Dermis blood vessel endothelial cell (primary cell): ENCODE measurements at regions not wholly inside any gene's neighbourhood (a gene's known extent, or its start where the extent isn't known, plus 50 kb on each side); places are given as distances from the start of the nearest gene placed in this dataset.
"Not testable (repeated sequence)": the region's sequence is repeated elsewhere in the genome, so short reads cannot be mapped to it uniquely, and the experiment has no call there.

Experiments used
- DNase-seq: peaks from one replicate; pipeline ENCODE4 v3.0.0; 2010

DNA sequence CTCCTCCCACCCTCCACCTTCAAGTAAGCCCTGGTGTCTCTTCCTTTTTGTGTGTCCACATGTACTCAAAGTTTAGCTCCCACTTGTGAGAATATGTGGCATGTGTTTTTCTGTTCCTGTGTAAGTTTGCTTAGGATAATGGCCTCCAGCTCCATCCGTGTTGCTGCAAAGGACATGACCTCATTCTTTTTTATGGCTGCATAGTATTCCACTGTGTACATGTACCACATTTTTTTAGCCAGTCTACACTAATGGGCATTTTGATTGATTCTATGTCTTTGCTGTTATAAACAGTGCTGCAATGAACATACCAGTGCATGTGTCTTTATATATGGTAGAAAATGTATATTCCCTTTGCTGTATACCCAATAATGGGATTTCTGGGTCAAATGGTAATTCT is 710.9 kb downstream of the CCSER2 start:
- DNase-seq, result no peak

DNA sequence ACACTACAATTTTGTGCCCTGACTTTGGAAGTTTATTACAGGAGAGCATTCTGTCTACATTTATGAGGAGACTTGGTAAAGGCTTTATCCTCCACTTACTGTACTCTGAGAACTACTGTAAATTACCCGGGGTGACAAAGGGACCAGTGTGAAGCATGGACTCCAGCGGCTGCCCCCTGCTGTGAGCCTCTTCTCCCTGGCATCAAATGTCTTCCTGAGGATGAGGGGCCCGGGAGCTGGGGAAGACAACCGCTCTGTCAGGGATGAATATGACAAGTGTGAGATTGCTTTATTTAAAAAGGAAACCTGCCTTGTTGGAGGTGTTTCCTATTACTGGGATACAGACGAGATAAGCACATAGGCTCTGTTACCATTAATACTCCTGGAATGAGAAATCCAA is 714.8 kb downstream of the CCSER2 start:
- DNase-seq, result no peak

DNA sequence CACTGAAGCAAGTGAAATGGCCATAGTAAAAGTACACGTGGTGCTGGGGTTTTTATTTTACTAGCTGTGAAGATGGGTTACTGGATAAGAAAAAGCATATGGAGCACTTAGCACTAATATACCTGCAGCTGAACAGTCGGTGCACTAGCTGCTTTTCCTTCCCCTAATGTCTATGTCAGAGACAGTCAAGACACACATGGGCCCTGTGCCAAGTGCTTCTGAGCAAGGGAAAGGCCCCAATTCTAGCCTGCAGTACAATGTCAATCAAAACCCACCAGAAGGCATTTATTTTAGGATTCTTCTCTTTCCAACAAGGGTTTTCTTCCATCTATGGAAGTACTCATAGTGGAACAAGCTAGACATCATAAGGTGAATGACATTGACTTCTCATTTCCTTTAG is 716.7 kb downstream of the CCSER2 start:
- no peak for DNase-seq

DNA sequence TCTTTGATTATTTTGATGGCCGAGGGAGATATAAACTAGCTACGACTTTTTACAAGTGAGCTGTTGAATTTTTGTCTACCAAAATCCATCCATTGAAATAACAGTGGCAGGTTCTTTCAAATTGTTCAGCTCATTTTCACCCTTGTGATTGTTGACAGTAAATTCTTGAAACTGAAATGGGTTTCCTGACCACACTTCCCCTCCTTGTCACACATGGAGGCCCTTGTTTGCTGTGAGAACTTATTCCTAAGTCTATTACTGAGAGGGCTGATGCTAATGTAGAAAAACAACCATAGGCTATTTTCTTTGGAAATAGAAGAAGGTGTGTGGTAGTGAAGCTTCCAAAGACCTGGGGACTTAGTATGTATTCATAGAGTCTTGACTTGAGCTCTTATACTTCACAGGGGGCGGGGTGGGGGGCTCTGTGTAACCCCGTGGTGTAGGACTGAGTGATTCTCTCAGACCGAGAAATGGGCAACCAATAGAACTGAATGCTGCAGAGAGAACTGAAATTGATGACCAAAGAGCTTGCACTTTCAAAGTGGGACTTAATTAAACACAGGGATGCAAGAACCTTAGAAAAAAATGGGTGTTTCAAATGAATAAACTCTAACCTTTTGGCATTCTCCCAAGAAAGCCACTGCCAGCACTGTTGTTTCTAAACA is 718.9 kb downstream of the CCSER2 start:
- DNase-seq, result no peak

DNA sequence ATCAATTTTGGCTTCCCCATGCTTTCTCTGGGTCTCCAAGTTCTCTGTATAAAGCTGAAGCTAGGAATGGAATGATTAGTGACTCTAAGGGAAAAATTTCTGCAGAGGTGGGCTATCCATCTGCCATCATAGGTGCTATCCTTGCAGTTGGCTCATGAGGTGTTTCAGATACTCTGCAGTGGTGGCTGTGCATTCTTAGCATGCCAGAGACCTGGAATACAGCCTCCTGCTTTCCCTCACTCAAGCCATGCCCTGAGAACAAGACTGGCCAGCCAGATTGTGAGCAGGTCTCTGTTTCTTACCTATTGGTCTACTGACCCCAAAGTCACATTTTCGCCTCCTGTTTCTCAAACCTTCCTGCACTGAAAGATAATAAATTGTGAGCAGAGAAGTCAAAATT is 719.6 kb downstream of the CCSER2 start:
- no peak for DNase-seq

DNA sequence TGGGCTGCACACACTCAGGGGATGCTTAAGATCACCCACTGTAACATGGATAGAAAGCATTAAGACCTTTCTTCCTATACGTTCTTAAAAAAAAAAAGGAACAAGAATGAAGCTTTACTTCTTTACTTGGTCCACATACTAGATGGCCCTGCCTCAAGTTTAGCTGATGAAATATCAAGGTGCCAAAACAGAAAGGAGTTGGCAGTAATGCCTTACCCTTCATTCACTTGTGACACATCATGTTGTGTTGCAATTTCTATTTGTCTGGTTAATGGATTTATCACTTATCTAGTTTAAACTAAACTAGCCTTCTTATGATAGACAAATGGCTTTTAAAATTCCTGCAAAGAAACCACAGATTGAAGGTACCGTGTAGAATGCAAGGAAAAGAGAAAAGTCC is 720.3 kb downstream of the CCSER2 start:
- DNase-seq, result no peak

DNA sequence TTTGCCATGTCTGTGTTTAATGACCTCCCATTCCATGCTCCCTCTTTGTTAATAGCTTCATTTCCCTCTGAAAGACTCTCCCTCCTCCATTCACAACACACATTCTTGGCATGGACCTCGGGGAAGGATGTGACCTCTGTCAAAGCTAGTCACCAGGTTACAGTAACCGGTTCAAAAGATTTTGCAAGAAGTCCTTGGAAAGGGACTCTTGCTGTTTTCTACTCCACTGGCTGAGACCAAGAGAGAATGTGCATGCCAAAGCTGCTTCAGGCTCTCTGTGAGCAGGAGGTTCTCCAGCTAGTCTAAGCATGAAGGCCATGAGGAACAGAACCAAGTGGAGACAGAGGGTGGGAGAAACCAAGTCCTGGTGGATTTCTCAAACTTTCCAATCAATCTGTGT is 732.6 kb downstream of the CCSER2 start:
- no peak for DNase-seq

DNA sequence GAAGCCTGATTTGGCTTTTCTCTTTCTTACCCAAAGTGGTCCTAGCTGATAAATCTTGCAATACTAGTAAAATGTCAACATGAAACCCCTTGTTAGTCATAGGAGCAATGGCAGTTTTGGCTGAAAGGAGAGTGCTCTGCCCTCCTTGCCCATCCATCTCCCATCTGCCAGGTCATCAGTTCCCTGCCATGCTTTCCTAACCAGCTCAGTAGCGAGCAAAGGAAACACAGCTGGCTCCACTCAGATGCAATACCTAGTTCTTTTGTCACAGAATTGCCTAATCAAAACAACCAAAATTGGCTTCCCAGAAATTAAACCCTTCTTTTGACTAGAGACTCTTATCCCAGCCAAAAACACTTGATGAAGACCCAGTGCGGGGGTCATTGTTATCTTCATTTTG is 733.0 kb downstream of the CCSER2 start:
- no peak for DNase-seq

DNA sequence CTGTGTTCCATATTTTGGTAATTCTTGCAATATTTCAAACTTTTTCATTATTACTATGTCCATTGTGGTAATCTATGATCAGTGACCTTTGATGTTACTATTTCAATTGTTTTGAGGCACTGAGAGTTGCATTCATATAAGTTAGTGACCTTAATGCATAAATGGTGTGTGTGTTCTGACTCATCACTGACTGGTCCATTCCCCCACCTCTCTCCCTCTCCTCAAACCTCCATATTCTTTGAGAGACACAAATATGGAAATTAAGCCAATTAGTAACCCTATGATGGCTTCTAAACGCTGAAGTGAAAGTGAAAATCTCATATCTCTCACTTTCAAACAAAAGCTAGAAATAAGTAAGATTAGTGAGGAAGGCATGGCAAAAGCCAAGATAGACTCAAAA is 739.6 kb downstream of the CCSER2 start:
- no peak for DNase-seq

DNA sequence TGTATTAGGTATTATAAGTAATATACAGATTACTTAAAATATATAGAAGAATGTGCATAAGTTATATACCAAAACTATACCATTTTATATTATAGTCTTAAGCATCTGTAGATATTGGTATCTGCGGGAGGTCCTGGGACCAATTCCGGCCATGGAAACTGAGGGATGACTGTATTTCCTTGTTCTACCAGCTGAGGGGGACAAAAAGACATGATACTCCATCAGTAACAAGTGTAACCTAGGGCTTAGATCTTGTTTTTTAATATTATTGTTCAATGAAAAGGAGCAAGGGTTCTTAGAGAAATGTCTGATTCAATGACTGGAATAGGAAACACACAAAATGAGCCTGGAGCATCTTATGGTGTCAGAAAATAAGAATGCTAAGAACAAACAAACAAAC is 752.5 kb downstream of the CCSER2 start:
- DNase-seq, result no peak

DNA sequence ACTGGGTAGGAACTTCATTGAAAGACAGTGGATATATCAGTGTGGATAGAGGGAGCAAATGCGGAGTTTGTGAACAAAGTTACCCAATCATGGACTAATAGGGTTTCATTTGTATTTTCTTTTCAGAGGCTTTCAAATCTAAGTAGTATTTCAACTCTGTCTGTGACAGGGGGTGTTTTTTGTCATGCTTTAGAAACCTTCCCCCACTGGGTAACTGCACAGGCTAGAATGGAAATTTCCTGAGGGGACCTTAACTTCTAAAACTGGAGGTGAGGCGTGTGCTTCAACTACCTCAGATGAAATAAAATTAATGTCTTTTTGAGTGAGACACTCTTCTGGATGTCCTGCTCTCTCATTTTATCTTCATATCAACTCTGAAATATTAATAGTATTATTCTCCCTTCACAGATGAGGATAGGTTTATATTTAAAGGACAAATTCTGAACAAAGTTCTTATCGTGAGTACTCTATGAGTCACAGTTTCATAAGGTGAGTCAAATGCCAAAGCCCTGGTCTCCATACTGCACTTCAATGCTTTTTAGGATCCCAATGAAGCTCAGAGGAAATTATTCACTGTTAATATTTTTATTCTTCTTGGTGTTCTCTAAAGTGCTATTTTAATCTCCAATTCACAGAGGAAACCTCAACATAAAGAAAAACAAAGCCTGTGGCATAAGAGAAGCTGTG is 770.6 kb downstream of the CCSER2 start:
- DNase-seq, result no peak

DNA sequence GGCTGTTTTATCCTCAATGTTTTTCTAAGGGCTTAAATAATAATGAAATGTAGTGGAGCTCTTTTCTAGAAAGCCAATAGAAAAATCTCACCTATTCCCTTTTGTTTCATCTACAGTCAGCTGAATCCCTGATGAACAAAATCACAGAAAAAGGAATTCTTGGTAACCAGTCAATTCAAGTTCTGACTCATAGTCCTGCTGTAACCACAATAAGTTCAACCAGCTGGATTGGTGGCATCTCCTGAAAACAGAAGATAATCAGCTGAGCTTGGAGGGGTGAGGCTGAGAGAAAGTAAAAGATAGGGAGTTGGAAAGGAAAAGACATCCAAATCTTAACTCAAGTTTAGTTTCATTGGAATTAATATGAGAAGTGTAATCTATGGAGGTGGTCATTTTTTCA is 772.1 kb downstream of the CCSER2 start:
- no peak for DNase-seq

DNA sequence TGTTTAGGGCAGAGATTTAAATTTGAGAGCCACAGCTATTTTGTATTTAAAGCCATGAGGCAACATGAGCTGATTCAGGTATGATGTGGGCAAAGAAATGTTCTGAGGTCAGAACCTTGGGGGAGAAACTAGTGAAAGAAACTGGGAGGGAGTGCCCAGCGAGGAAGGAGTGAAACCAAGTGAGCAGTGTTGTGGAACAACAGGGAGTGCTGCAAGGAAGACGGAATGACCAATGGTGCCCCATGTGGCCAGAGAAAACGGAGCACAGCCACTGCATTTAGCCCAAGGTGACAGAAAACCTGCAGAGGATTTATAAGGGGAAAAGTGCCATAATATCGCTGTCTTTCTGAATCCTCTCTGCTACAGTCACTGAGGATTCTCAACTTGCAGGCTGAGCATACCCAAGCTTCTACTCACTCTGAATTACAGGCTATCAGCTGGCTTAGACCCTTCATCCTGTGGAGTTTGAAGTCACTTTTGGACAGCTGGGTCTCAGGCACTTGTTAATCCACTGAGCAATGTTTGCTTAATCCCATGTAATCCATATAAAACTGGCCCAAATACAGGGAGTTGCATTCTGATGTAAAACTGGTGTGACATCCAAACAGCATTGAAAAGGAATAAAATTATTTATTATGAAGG is 777.3 kb downstream of the CCSER2 start:
- DNase-seq, result no peak

DNA sequence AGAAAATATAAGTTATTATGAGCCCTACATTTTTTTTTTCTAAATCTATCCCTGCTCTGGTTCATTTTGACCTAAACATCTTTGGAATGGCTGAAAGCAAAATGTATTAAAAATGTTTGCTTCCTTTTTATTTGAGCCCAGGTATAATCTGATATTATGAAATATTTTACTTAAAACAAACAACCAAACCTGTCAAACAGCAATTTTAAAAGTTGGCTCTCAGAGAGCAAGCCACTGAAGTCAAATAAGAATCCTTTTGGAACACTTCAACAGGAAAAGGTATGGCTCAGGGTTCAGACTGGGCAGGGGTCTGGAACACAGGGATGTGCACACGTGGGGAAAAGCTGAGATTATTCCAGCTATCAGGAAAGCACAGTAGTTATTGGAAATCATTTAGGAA is 782.9 kb downstream of the CCSER2 start:
- no peak for DNase-seq

DNA sequence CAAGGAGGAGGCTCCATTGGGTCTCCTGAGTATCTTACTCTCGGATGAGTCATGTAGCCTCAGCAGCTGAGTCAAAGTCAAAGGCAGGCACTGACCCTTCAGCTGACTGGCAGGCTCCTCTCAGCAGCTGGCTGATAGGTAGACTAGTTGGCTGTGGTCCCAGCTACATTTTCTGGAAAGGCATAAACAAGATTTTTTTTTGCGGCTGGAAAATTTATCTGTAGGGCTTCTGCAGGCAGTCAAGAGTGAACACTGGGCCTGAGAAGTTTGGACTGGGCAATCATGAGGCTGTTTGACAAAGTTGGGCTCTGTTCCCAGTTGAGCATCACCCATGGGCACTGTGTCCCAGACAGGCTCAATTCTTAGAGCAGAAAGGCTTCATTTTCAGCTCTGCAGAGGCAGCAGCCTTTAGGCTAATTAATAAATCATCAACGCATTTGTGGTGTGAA is 796.2 kb downstream of the CCSER2 start:
- DNase-seq, result no peak

DNA sequence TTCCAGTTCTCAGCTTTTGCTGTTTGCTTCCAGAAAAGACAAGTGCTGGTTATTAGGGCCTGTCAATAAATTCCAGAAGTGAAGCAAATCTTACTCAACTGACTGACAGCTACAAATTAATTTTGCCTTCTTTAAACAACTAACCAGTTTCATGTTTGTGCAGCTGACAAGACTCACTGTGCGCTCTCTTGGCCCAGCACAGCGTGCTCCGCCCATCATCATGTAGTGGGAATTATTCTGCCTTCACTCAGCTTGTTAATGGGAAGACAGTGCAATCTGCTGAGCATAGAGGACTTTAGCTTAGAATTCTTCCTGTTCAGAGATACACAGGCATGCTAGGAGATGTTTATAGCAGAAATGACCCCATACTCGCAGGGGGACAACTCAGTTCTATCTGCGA is 808.9 kb downstream of the CCSER2 start:
- no peak for DNase-seq

DNA sequence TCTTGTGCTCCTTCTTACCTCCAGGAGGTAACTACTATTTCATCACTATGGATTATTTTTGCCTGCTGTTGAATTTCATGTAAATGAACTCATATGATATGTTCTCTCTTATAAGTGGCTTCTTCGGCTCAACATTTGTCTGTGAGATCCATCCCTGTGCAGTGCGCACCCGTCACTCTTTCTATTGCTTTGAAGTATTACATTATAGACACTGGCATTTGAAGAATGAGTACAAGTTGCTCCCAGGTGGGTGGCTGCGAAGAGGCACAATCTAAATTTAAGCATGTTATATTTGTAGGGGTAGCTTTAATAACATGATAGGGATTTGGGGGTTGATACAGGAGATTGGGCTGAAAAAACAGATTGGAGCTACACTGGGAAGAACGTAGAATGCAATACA is 809.7 kb downstream of the CCSER2 start:
- DNase-seq, result no peak

DNA sequence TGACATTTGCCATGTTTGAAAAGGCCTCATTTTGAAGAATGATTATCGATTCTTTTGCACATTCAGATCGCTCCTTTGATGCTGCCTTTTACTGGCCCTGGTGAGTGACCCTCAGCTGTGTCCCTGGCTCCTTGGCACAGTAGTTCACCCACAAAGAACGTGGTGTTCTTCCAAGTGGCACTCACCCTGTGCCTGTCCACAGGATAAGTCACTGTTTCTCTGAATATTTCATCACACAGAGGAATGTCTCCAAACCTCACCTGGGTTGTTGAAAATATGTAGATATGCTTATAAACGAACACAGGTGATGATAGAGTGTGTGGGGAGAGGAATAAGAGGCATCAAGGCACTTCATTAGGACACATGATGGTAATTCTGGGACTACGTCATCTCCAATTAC is 810.7 kb downstream of the CCSER2 start:
- DNase-seq, result no peak

DNA sequence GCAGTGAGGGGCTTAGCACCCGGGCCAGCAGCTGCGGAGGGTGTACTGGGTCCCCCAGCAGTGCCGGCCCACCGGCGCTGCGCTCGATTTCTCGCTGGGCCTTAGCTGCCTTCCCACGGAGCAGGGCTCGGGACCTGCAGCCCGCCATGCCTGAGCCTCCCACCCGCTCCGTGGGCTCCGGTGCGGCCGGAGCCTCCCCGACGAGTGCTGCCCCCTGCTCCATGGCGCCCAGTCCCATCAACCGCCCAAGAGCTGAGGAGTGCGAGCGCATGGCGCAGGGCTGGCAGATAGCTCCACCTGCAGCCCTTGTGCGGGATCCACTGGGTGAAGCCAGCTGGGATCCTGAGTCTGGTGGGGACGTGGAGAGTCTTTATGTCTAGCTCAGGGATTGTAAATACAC is 813.1 kb downstream of the CCSER2 start:
- DNase-seq, result not testable (repeated sequence)

DNA sequence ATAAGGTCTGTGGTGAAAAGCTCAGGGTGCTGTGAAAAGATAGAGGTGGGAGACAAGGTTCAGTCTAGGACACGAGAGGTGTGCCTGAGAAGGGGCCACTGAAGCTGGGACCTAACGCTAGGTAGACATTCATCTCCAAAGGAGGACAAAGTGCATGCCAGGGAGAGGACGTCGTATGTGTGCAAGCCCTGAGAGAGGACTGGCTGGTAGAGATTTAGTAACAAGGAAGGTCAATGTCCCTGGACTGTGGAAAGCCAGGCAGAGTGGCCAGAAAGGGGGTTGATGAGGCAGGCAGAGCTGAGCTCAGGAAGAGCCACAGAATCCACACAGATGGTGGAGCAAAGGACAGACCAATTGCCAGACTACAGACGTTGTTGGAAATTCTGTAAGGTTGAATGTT is 817.6 kb downstream of the CCSER2 start:
- no peak for DNase-seq

DNA sequence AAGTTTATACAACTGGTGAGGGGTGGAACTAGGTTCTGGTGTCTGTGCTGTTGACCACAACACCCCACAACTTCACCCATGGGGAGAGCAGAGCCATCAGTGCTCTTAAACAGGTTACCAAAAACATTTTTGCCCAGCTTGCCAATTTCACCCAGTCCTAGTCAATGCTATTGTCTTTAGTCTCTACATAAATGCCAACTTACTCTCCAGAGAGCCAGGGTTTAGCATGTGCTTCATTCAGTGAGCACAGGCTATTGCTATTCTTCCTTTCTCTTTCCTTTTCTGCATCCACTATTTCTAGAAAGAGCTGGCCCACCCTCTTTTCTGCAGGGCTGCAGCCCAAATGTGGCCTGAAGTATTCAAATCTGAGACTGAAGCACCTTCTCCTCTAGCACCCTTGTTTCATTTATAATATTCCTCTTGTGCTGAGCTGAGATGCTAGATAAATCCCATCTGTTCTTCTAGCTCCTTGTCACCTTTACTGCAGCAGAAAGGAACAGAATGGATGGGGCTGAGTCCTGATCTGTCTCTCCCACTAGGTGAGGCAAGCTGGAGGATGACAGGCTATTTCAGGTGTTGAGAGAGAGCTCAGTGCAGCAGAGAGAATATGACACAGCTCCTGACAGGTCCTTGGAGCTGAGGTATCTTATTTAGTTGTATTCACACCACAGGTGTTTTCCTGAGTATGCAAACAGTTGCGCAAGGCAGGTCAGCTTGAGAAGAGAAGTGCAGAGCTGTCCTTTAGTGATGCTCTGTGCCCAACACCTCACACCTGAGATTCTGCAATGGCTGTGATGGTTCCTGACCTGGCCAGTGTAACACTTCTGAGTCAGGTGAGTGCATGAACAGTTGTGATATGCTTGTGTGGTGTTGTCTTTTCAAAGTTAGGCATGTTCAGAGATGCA is 819.2 kb downstream of the CCSER2 start:
- no peak for DNase-seq

DNA sequence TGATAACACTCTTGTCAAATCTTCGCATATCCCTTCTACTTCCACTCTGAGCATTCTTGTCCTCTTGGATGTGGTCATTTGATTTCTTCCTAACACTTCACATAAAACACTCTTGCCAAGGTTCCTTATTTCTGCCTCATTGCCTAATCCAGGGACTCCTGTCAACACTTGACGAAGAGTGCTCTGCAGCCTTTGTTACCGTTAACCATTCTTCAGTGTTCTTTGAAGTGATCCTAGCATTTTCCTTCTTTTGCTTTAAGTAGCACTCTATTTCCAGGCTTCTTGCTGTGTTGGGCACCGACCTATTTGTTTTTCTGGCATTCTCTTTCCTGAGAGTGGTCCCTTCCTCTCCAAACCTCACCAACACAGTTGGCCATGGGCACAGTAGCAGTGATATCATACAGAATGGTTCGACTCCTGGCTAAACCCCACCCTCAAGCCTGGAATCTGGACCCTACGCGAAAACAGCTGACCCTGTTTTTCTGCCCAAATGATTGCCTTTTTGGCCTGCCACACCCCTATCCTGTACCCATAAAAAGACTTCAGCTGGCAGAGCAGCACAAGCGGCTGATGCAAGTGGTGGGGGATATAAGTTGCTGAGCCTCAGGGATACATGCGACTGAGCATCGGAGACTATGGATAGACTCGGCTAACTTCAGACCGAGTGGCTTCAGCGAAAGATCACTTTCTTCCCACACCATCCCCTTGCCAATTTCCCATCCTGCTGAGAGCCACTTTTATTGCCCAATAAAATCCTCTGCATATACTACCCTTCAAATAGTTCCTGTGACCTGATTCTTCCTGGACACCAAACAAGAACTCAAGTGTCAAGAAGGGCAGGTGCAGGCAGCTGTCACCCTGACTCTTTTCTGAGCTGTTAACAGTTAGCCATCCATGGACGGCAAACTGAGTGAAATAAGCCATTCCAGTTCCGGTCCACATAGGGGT is 820.6 kb downstream of the CCSER2 start:
- DNase-seq, result no peak
